ENCODE measurements at regions not wholly inside any gene's neighbourhood (a gene's known extent, or its start where the extent isn't known, plus 50 kb on each side); places are given as distances from the start of the nearest gene placed in this dataset.

- TF ChIP-seq CTCF (conservative IDR thresholded peaks at IDR 0.05; ENCODE audit: low read depth, low read length) (no peak), EZH2 (IDR thresholded peaks at IDR 0.05; ENCODE audit: low read length, unreplicated experiment) (no peak), EZH2phosphoT487 (IDR thresholded peaks at IDR 0.05; ENCODE audit: borderline replicate concordance, low read length) (no peak)
Observed at GRCh38 chr13:68897331-68897928, 1210.2 kb upstream of the ATXN8OS start.

Measured in PC-3 (cell line).